Psoas muscle (tissue), 7 donors: ENCODE measurements at regions not wholly inside any gene's neighbourhood (a gene's known extent, or its start where the extent isn't known, plus 50 kb on each side); places are given as distances from the start of the nearest gene placed in this dataset.

Source experiments
- ATAC-seq, 4 donors: fragments of 200-7000 bp; cut with Tn5 transposase; one replicate each; pipeline ENCODE4 v1.9.1; 2020; ENCODE audit warnings: moderate library complexity in 3 of 4, mild to moderate bottlenecking in 2 of 4
- DNase-seq, 2 donors: peaks; one replicate each; pipeline ENCODE4 v3.0.0-alpha.2; 2020
- H3K27ac ChIP-seq: fragments of 200-600 bp; one replicate; pipeline ENCODE4 v1.8.0; 2022
- H3K27me3 ChIP-seq, 3 donors: fragments of 200-600 bp in 1 of 3; one replicate each; pipeline versions ENCODE4 v1.6.1 to v1.8.0; 2013 to 2022; ENCODE audit warnings: low read length in 2 of 3, mild to moderate bottlenecking in 2 of 3, moderate library complexity in 1 of 3; ENCODE audit not compliant: insufficient read depth in 3 of 3
- H3K36me3 ChIP-seq, 2 donors: fragments of 200-600 bp in 1 of 2; one replicate each; pipeline versions ENCODE4 v1.6.1 to v1.8.0; 2013 to 2022; ENCODE audit warnings: low read depth in 1 of 2, mild to moderate bottlenecking in 1 of 2, moderate library complexity in 1 of 2; ENCODE audit not compliant: insufficient read depth in 1 of 2
- H3K4me1 ChIP-seq: fragments of 200-600 bp; one replicate; pipeline ENCODE4 v1.8.0; 2022
- H3K4me3 ChIP-seq: fragments of 200-600 bp; one replicate; pipeline ENCODE4 v1.8.0; 2022; ENCODE audit warnings: mild to moderate bottlenecking
- H3K9me3 ChIP-seq: fragments of 200-600 bp; one replicate; pipeline ENCODE4 v1.8.0; 2022
- WGBS, 3 donors: extraction: QIAGEN DNeasy Blood & Tissue Kit; methylation state at CpG; one replicate each; pipeline versions ENCODE4 v1.1.6 to v1.1.7; 2013; 5-methylcytosine and 5-hydroxymethylcytosine counted together
- intact Hi-C, 2 donors: fragments of 100-400 bp; cut with DNase I; formaldehyde crosslinking; loops; one replicate each; pipeline versions ENCODE4 v1.11.0 to v1.14.2; 2022
- TF ChIP-seq, protein P1 (sequence below): fragments of 200-600 bp; IDR thresholded peaks from one replicate; pipeline ENCODE4 v1.8.0; 2022; ENCODE audit warnings: antibody characterized with exemption
- donor health status: healthy with polysubstance abuse.
- donor health status: DM: no; HTN: no; CAD: no; lungs with moderate emphysema.
- donor health status: Bipolar disorder and iron deficiency.
- donor health status: healthy.
- donor health status: DM: yes; HTN: yes; CAD: no.
- donor health status: DM: no; HTN: no; CAD: no.
- donor health status: DM: yes; HTN: yes; CAD: no.

DNA sequence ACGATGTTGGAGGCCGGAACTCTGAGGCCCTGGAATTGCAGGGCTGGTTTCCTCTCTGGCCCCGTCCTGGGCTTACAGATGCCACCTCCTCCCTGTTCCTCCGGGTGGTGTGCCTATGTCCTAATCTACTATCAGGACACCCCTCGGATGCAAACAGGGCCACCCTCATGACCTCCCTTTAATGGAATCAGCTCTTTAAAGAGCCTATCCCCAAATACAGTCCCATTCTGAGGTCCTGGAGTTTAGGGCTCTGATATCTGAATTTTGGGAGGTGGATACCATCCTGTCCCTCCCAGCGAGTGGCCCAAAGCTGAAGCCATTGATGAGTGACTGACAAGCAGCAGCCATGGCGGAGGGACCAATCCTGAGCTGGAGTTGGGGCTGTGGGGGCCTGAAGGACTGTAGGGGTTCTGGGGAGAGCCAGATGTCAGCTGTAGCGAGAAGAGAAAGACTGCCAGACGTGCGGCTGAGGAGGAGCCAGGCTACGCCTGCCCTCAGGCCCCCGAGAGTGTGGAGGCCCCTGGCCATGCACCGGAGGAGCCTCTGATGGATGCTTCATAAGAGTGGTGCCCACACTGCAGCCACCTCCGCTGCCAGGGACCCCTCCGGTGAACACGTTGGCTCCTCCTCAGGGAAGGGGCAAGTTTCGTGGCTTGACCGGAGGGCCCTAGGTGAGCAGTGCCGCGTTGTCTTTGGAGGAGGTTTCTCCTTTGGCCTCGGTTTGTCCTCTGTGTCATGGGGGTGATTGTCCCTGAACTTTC lies 100.2 kb downstream of the KIF26A start:
- no peaks in the 10 kb centered on the region for H3K4me1 ChIP-seq
- peaks cover 0 to 10% (median 0%) of the 10 kb centered on the region in 3 donors for H3K27me3 ChIP-seq
- no peak overlapping the region for H3K27ac ChIP-seq
- intact Hi-C loops, result no loop called here
- DNase-seq (no peak), ATAC-seq (no peak)
- H3K4me3 ChIP-seq, result no peak overlapping the region
- no peaks in the 10 kb centered on the region for H3K36me3 ChIP-seq
- H3K9me3 ChIP-seq, result peaks cover 7% of the 10 kb centered on the region
- TF ChIP-seq, protein P1, sequence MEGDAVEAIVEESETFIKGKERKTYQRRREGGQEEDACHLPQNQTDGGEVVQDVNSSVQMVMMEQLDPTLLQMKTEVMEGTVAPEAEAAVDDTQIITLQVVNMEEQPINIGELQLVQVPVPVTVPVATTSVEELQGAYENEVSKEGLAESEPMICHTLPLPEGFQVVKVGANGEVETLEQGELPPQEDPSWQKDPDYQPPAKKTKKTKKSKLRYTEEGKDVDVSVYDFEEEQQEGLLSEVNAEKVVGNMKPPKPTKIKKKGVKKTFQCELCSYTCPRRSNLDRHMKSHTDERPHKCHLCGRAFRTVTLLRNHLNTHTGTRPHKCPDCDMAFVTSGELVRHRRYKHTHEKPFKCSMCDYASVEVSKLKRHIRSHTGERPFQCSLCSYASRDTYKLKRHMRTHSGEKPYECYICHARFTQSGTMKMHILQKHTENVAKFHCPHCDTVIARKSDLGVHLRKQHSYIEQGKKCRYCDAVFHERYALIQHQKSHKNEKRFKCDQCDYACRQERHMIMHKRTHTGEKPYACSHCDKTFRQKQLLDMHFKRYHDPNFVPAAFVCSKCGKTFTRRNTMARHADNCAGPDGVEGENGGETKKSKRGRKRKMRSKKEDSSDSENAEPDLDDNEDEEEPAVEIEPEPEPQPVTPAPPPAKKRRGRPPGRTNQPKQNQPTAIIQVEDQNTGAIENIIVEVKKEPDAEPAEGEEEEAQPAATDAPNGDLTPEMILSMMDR, result no peak
- WGBS, 3 donors, result 82 to 90% (median 88%) methylated on average over 20 to 21 of the region's 21 CpGs

DNA sequence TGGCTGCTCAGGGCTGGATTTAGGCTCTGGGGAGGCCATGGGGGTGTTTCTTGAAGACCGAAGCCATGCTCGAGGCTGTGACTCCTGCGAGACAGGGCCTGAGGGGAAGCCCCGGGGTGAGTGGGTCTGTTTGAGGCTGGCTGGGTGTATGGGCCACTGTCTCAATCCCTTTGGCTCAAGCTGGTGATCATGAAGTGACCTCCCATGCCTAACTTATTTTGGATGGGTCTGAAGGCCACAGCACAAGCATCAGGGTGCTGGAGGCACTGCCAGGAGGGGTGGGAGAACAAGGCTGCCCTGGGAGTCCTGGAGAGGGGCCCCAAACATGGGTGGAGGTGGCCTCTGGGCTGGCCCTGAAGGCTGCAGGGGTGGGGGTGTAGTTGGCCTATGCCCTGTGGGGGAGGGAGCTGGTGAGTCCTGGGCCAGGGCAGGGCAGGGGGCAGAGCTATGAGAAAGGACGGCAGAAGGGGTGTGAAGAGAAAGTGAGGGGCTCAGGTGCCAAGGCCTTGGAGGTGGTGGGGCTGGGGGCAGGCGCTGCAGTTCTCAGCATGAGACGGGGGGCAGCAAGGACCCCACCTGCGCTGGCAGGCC lies 100.9 kb downstream of the KIF26A start:
- no peak for ATAC-seq
- Histone ChIP-seq H3K9me3 (peaks cover 7% of the 10 kb centered on the region), H3K4me3 (no peak overlapping the region), H3K27me3 (peaks cover 0 to 15% (median 0%) of the 10 kb centered on the region in 3 donors), H3K27ac (no peak overlapping the region), H3K4me1 (no peaks in the 10 kb centered on the region), H3K36me3 (no peaks in the 10 kb centered on the region)
- TF ChIP-seq, protein P1, result no peak
- 78 to 91% (median 81%) methylated on average over 7 to 8 of the region's 8 CpGs for WGBS, 3 donors
- DNase-seq, result no peak
- intact Hi-C loops, result no loop called here

DNA sequence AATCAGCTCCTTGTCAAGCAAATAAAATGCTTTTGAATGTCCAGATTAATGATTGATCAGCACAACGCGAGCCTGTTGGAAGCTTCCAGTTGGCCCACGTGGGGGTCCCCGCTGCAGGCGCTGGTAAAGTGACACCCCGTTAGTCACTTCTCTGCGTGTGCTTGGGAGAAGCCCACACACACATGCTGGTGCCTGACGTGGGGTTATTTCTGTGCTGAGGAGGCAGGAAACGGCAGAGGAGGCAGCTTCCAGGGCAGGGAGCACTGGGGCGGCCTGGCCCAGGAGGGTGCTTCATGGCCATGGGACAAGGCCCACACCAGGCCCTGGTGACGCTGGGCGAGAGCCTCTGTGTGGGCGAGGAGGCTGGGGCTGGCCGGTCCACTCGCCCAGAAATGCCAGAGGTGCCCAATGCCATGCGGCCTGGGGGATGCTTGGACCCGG lies 101.5 kb downstream of the KIF26A start:
- H3K4me3 ChIP-seq, result no peak overlapping the region
- no peak for ATAC-seq
- no peak overlapping the region for H3K27ac ChIP-seq
- H3K27me3 ChIP-seq, result peaks cover 0 to 18% (median 0%) of the 10 kb centered on the region in 3 donors
- WGBS, 3 donors, result 69 to 72% (median 71%) methylated on average over 17 of the region's 17 CpGs
- intact Hi-C loops, result no loop called here
- peaks cover 3% of the 10 kb centered on the region for H3K9me3 ChIP-seq
- H3K36me3 ChIP-seq, result no peaks in the 10 kb centered on the region
- DNase-seq, result no peak
- TF ChIP-seq, protein P1, result no peak
- H3K4me1 ChIP-seq, result no peaks in the 10 kb centered on the region

DNA sequence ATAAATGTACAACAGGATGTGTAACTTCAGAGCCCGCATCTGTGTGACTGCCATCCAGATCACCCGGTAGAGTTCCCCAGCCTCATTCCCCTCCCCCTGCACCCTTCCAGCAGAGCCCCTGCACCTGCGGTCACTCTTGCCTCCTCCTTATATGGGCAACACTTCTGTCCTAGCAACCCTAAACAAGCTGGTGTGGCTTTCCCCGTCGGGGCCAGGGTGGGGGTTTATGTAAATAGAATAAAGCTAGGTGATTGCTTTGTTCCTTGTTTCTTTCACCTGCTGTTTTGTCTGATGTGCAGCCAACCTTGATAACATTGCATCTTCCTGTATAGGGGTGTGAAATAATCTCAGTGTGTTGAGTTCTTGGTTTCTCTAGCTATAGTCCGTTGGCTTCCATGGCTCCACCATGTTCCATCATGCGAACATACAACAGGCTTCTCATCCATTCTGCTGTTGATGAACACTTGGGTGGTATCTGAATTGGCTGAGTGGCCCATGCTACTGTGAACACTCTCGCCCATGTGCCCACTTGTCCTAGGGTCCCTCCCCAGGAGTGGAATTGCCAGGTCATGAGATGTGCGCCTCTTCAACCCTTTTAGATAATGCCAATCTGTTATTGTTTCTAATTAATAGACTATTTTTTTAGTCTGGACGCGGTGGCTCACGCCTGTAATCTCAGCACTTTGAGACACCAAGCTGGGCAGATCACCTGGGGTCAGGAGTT lies 102.2 kb downstream of the KIF26A start:
- intact Hi-C loops, result no loop called here
- no peak overlapping the region for H3K27ac ChIP-seq
- no peak overlapping the region for H3K4me3 ChIP-seq
- no peaks in the 10 kb centered on the region for H3K4me1 ChIP-seq
- peak in 1 of 2 donors; percentile 27 for DNase-seq
- WGBS, 3 donors, result 72 to 83% (median 77%) methylated on average over 12 of the region's 12 CpGs
- H3K9me3 ChIP-seq, result peaks cover 3% of the 10 kb centered on the region
- no peaks in the 10 kb centered on the region for H3K36me3 ChIP-seq
- TF ChIP-seq, protein P1, result no peak
- ATAC-seq, result no peak
- peaks cover 0 to 19% (median 5%) of the 10 kb centered on the region in 3 donors for H3K27me3 ChIP-seq
